H1 (cell line): ENCODE measurements at regions not wholly inside any gene's neighbourhood (a gene's known extent, or its start where the extent isn't known, plus 50 kb on each side); places are given as distances from the start of the nearest gene placed in this dataset.

Experiments
- CTCF ChIA-PET: fragments of 300-600 bp; sonication (Branson Sonifier 250); formaldehyde crosslinking; loops from one replicate; lab custom pipeline; 2021; ENCODE audit not compliant: partially characterized antibody; lab: Charles Lee
- POLR2A ChIA-PET: fragments of 300-600 bp; sonication (Branson Sonifier 250); formaldehyde crosslinking; loops from one replicate; lab custom pipeline; 2021; ENCODE audit warnings: inconsistent platforms; ENCODE audit not compliant: partially characterized antibody; lab: Charles Lee
- DNase-seq, 2 experiments: peaks; one replicate each; pipeline versions ENCODE4 v3.0.0 to v3.0.0-alpha.2; 2010 to 2022; ENCODE audit warnings: low spot score in 2 of 2, low read depth in 1 of 2, mixed read lengths in 1 of 2
- FAIRE-seq: peaks from 2 replicates; lab custom pipeline; 2011; peaks lifted over from hg19 to GRCh38; lab: Jason Lieb, UNC
- H2AFZ ChIP-seq: 2 replicates; pipeline ENCODE4 v1.8.1; 2012; ENCODE audit warnings: low read length, inconsistent platforms
- H2AK5ac ChIP-seq: 2 replicates; pipeline ENCODE4 v1.6.1; 2013; ENCODE audit warnings: low read depth, low read length
- H2BK120ac ChIP-seq: replicated peaks from 2 replicates; pipeline ENCODE3; 2013; ENCODE audit warnings: low read depth, low read length, inconsistent platforms
- H2BK12ac ChIP-seq: 2 replicates; pipeline ENCODE4 v1.6.1; 2013; ENCODE audit warnings: low read depth, low read length
- H2BK15ac ChIP-seq: 2 replicates; pipeline ENCODE4 v1.6.1; 2013; ENCODE audit warnings: low read length
- H2BK20ac ChIP-seq: 2 replicates; pipeline ENCODE4 v1.6.1; 2013; ENCODE audit warnings: low read length
- H2BK5ac ChIP-seq: 2 replicates; pipeline ENCODE4 v1.6.1; 2013; ENCODE audit warnings: low read depth, low read length
- H3K14ac ChIP-seq: 2 replicates; pipeline ENCODE4 v1.6.1; 2013; ENCODE audit warnings: inconsistent platforms; ENCODE audit not compliant: insufficient read length
- H3K18ac ChIP-seq: 2 replicates; pipeline ENCODE4 v1.6.1; 2013; ENCODE audit warnings: low read length; ENCODE audit errors: extremely low read depth
- H3K23ac ChIP-seq: 2 replicates; pipeline ENCODE4 v1.6.1; 2013; ENCODE audit warnings: inconsistent platforms; ENCODE audit not compliant: insufficient read length
- H3K23me2 ChIP-seq: 2 replicates; pipeline ENCODE4 v1.6.1; 2013; ENCODE audit warnings: low read depth, low read length
- H3K27ac ChIP-seq: 2 replicates; pipeline ENCODE4 v1.6.1; 2011; ENCODE audit warnings: low read depth, low read length, inconsistent platforms
- H3K27me3 ChIP-seq, 4 experiments: replicated peaks in 1 of 4; 1 replicate in 1 of 4; 2 replicates in 3 of 4; pipeline versions ENCODE4 v1.6.1 to v1.8.1; 2011 to 2013; ENCODE audit warnings: low read length in 3 of 4, mild to moderate bottlenecking in 3 of 4, inconsistent platforms in 2 of 4, mixed read lengths in 2 of 4, moderate library complexity in 1 of 4; ENCODE audit not compliant: control insufficient read depth in 3 of 4, insufficient read depth in 3 of 4; ENCODE audit errors: extremely low read depth in 1 of 4
- H3K36me3 ChIP-seq, 4 experiments: 2 replicates each; pipeline versions ENCODE4 v1.6.1 to v1.8.1; 2011 to 2013; ENCODE audit warnings: mild to moderate bottlenecking in 4 of 4, low read length in 3 of 4, moderate library complexity in 2 of 4, control low read depth in 1 of 4, inconsistent platforms in 1 of 4; ENCODE audit not compliant: insufficient read depth in 4 of 4, control insufficient read depth in 2 of 4
- H3K4ac ChIP-seq: replicated peaks from 2 replicates; pipeline ENCODE3; 2013; ENCODE audit warnings: low read length, low read depth, mixed read lengths, inconsistent platforms; ENCODE audit not compliant: insufficient read length
- H3K4me1 ChIP-seq, 4 experiments: replicated peaks in 1 of 4; 1 replicate in 1 of 4; 2 replicates in 3 of 4; pipeline versions ENCODE4 v1.6.1 to v1.8.1; 2011 to 2013; ENCODE audit warnings: low read length in 3 of 4, inconsistent platforms in 2 of 4, mixed read lengths in 1 of 4; ENCODE audit not compliant: insufficient read depth in 4 of 4, control insufficient read depth in 3 of 4
- H3K4me2 ChIP-seq, 2 experiments: 2 replicates each; pipeline versions ENCODE4 v1.6.1 to v1.8.1; 2011 to 2013; ENCODE audit warnings: low read depth in 2 of 2, low read length in 2 of 2, control low read depth in 1 of 2, inconsistent platforms in 1 of 2, mild to moderate bottlenecking in 1 of 2; ENCODE audit not compliant: insufficient read depth in 1 of 2
- H3K4me3 ChIP-seq, 4 experiments: fragments of 200-600, 300-600 bp in 1 of 4; sonication (generic), shearing (Covaris generic), sonication (Bioruptor Twin) in 1 of 4; 2 replicates each; pipeline versions ENCODE4 v1.5.1 to v1.8.1; 2011 to 2016; ENCODE audit warnings: low read length in 4 of 4, low read depth in 3 of 4, control low read depth in 2 of 4, inconsistent platforms in 2 of 4, mild to moderate bottlenecking in 2 of 4, mixed read lengths in 1 of 4, moderate library complexity in 1 of 4; ENCODE audit not compliant: insufficient read depth in 2 of 4; ENCODE audit errors: extremely low read depth in 1 of 4
- H3K56ac ChIP-seq: replicated peaks from 2 replicates; pipeline ENCODE3; 2013; ENCODE audit warnings: low read depth, mild to moderate bottlenecking, mixed read lengths, low read length, inconsistent platforms; ENCODE audit not compliant: insufficient read length
- H3K79me1 ChIP-seq: 2 replicates; pipeline ENCODE4 v1.6.1; 2013; ENCODE audit warnings: low read depth, low read length, control low read depth
- H3K79me2 ChIP-seq, 2 experiments: 2 replicates each; pipeline versions ENCODE4 v1.6.1 to v1.8.1; 2012 to 2013; ENCODE audit warnings: low read length in 2 of 2, mild to moderate bottlenecking in 2 of 2, inconsistent platforms in 1 of 2; ENCODE audit not compliant: insufficient read depth in 2 of 2, control insufficient read depth in 1 of 2
- H3K9ac ChIP-seq, 4 experiments: replicated peaks in 1 of 4; 1 replicate in 1 of 4; 2 replicates in 3 of 4; pipeline versions ENCODE4 v1.6.1 to v1.8.1; 2011 to 2013; ENCODE audit warnings: low read depth in 3 of 4, low read length in 3 of 4, control low read depth in 2 of 4, mild to moderate bottlenecking in 2 of 4, moderate library complexity in 2 of 4, inconsistent platforms in 1 of 4; ENCODE audit errors: extremely low read depth in 1 of 4
- H3K9me3 ChIP-seq, 2 experiments: 2 replicates each; pipeline versions ENCODE4 v1.6.1 to v1.8.1; 2012 to 2013; ENCODE audit warnings: mild to moderate bottlenecking in 2 of 2, moderate library complexity in 2 of 2, control low read depth in 1 of 2, inconsistent platforms in 1 of 2, low read depth in 1 of 2, low read length in 1 of 2, mixed read lengths in 1 of 2; ENCODE audit not compliant: insufficient read depth in 2 of 2
- H4K20me1 ChIP-seq, 2 experiments: replicated peaks in 1 of 2; 2 replicates each; pipeline versions ENCODE3 to v1.8.1; 2011 to 2013; ENCODE audit warnings: inconsistent platforms in 2 of 2, low read length in 2 of 2, mild to moderate bottlenecking in 1 of 2; ENCODE audit not compliant: insufficient read depth in 2 of 2, control insufficient read depth in 1 of 2
- H4K5ac ChIP-seq: 2 replicates; pipeline ENCODE4 v1.6.1; 2013; ENCODE audit warnings: low read length, low read depth, mixed read lengths, inconsistent platforms; ENCODE audit not compliant: insufficient read length
- H4K8ac ChIP-seq: 2 replicates; pipeline ENCODE4 v1.8.0; 2013; ENCODE audit warnings: mild to moderate bottlenecking, moderate library complexity, low read length, inconsistent platforms; ENCODE audit not compliant: insufficient read depth; ENCODE audit errors: extremely low read depth
- H4K91ac ChIP-seq: replicated peaks from 2 replicates; pipeline ENCODE3; 2013; ENCODE audit warnings: low read length, mixed read lengths, inconsistent platforms; ENCODE audit not compliant: insufficient read length
- ATF3 ChIP-seq: IDR thresholded peaks from 2 replicates; pipeline ENCODE4 v1.6.1; 2011; ENCODE audit warnings: low read depth, mild to moderate bottlenecking, low read length; ENCODE audit not compliant: insufficient read depth
- BRCA1 ChIP-seq: IDR thresholded peaks from 2 replicates; pipeline ENCODE4 v1.6.1; 2012; ENCODE audit warnings: low read depth, low read length, improper control_type of control experiment
- CREB1 ChIP-seq: IDR thresholded peaks from 2 replicates; pipeline ENCODE4 v1.6.1; 2012; ENCODE audit warnings: inconsistent platforms
- EP300 ChIP-seq, 2 experiments: IDR thresholded peaks; 1 replicate in 1 of 2; 2 replicates in 1 of 2; pipeline ENCODE4 v1.6.1; 2011 to 2012; ENCODE audit warnings: low read depth in 2 of 2, low read length in 2 of 2, mild to moderate bottlenecking in 2 of 2, borderline replicate concordance in 1 of 2, inconsistent platforms in 1 of 2, moderate library complexity in 1 of 2
- GABPA ChIP-seq: IDR thresholded peaks from 2 replicates; pipeline ENCODE4 v1.6.1; 2011; ENCODE audit warnings: mild to moderate bottlenecking, low read length, moderate library complexity, borderline replicate concordance; ENCODE audit not compliant: insufficient read depth
- NRF1 ChIP-seq: IDR thresholded peaks from 2 replicates; pipeline ENCODE4 v1.6.1; 2011; ENCODE audit warnings: mild to moderate bottlenecking, low read depth, low read length, improper control_type of control experiment
- RBBP5 ChIP-seq: IDR thresholded peaks from 2 replicates; pipeline ENCODE4 v1.7.1; 2012; ENCODE audit warnings: low read depth, mild to moderate bottlenecking, inconsistent platforms, low read length, moderate library complexity, borderline replicate concordance
- RNF2 ChIP-seq: fragments of 200-900, 300-1000 bp; sonication (generic); IDR thresholded peaks from 2 replicates; pipeline ENCODE4 v1.7.1; 2016; ENCODE audit warnings: borderline replicate concordance, low read depth, mild to moderate bottlenecking, antibody characterized with exemption, low read length; ENCODE audit not compliant: poor library complexity, severe bottlenecking; ENCODE audit errors: missing control alignments
- SP1 ChIP-seq: IDR thresholded peaks from 2 replicates; pipeline ENCODE4 v1.6.1; 2011; ENCODE audit warnings: low read depth, low read length
- TAF7 ChIP-seq: optimal IDR thresholded peaks from 2 replicates; pipeline ENCODE3; 2011; ENCODE audit warnings: low read depth, mild to moderate bottlenecking, inconsistent platforms, low read length, moderate library complexity, borderline replicate concordance
- TBP ChIP-seq: IDR thresholded peaks from 2 replicates; pipeline ENCODE4 v1.6.1; 2011; ENCODE audit warnings: low read depth, low read length, improper control_type of control experiment
- YY1 ChIP-seq: IDR thresholded peaks from 2 replicates; pipeline ENCODE4 v1.6.1; 2011; ENCODE audit warnings: low read depth, mild to moderate bottlenecking, low read length
- WGBS, 2 experiments: shearing (Covaris generic) in 1 of 2; methylation state at CpG; one replicate each; pipeline versions ENCODE4 v1.1.6 to v1.1.7; 2013 to 2015; ENCODE audit warnings: low lambda C conversion rate in 2 of 2, mixed read lengths in 2 of 2, inconsistent platforms in 1 of 2, low coverage in 1 of 2, missing lambda C conversion rate in 1 of 2; ENCODE audit not compliant: insufficient replicate concordance in 2 of 2, insufficient coverage in 1 of 2, insufficient read length in 1 of 2; ENCODE audit errors: extremely low coverage in 1 of 2, missing lambda C conversion rate in 1 of 2; 5-methylcytosine and 5-hydroxymethylcytosine counted together

GRCh38 chr4:74660866-74661265 is 133.5 kb downstream of the BTC start:
- Histone ChIP-seq H3K4ac (no peak overlapping the region), H3K23ac (no peak overlapping the region), H2AFZ (no peak overlapping the region), H3K14ac (no peak overlapping the region), H2BK15ac (no peak overlapping the region), H2BK20ac (no peak overlapping the region), H4K8ac (no peak overlapping the region), H3K27me3 (no peaks in the 10 kb centered on the region), H3K23me2 (no peaks in the 10 kb centered on the region), H3K27ac (no peak overlapping the region), H2BK5ac (no peak overlapping the region), H3K4me1 (peaks cover 0 to 10% (median 1%) of the 10 kb centered on the region in 4 experiments; a peak in 2 of 7 replicates), H3K36me3 (no peaks in the 10 kb centered on the region), H3K79me1 (no peaks in the 10 kb centered on the region), H3K4me2 (no peak overlapping the region), H2AK5ac (no peak overlapping the region), H2BK12ac (no peak overlapping the region), H4K91ac (no peak overlapping the region), H3K4me3 (no peak overlapping the region), H3K9me3 (no peaks in the 10 kb centered on the region), H3K9ac (no peak overlapping the region), H3K18ac (no peak overlapping the region), H4K20me1 (no peaks in the 10 kb centered on the region), H4K5ac (no peak overlapping the region), H3K56ac (no peak overlapping the region), H2BK120ac (no peak overlapping the region), H3K79me2 (no peaks in the 10 kb centered on the region)
- no peak for FAIRE-seq
- no peak for DNase-seq
- CTCF ChIA-PET, result no interaction called here
- WGBS, 2 experiments, result 96% methylated on average over 2 of the region's 2 CpGs; no CpG with 5 or more reads in 1 of the 2 experiments
- POLR2A ChIA-PET, result no interaction called here
- TF ChIP-seq RNF2, result no peak
- no peak for TF ChIP-seq NRF1
- TF ChIP-seq EP300 (IDR thresholded peaks at IDR 0.05; ENCODE audit: borderline replicate concordance in 1 of 2, low read depth in 2 of 2, low read length in 2 of 2), result no peak
- no peak for TF ChIP-seq YY1
- no peak for TF ChIP-seq BRCA1
- no peak for TF ChIP-seq TAF7
- no peak for TF ChIP-seq GABPA
- no peak for TF ChIP-seq TBP
- TF ChIP-seq SP1, result no peak
- TF ChIP-seq RBBP5, result no peak
- TF ChIP-seq CREB1, result no peak
- TF ChIP-seq ATF3, result no peak
